ENCODE measurements at regions not wholly inside any gene's neighbourhood (a gene's known extent, or its start where the extent isn't known, plus 50 kb on each side); places are given as distances from the start of the nearest gene placed in this dataset.

DNA sequence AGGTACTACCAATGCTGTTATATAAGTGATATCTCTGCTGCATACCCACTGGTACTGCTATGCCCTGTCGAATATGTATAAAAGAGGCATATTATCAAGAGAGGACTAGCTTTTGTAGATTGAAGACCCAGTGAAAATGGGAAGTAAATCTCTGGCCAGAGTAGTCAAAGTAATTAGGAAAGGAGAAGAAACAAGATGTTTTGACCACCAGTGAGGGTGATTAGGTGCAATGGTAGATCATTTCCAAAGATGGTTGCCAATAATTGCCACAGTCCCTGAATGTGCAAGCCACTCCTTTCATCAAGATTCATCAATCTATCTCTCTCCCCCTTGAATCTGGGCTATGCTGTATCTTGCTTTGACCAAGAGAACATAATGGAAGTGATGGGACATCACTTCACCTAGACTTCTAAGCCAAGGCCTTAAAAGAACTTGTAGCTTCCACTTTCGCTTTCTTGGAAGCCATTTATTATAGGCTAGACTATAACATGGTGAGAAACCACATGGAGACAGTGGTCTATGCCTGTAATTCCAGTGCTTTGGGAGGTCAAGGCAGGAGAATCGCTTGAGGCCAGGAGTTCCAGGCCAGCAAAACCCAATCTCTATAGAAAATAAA, 52.6 kb upstream of the ST8SIA6 start:
- H3K36me3 ChIP-seq (ENCODE audit: control insufficient read depth in 1 of 2, insufficient read depth in 2 of 2, low read length in 2 of 2): no peaks in the 10 kb centered on the region
- no peaks in the 10 kb centered on the region for H4K20me1 ChIP-seq (ENCODE audit: insufficient read depth)
- no peak overlapping the region for H3K4me2 ChIP-seq (ENCODE audit: low read length)
- H3K4me3 ChIP-seq (replicated peaks in 1 of 2; ENCODE audit: low read depth in 1 of 2, low read length in 2 of 2): no peak overlapping the region
- BruUV-seq (replicated peaks): no TSS peak
- CTCF ChIA-PET: no interaction called here
- no peaks in the 10 kb centered on the region for H3K27me3 ChIP-seq (ENCODE audit: insufficient read depth, low read length)
- H2AFZ ChIP-seq (ENCODE audit: low read depth, low read length, poor library complexity, severe bottlenecking): peak overlapping the region; percentile 2
- DNase-seq (ENCODE audit: low read depth, low spot score) (no peak), ATAC-seq (no peak)
- intact Hi-C loops (cut with micrococcal nuclease): no loop called here
- H3K4me1 ChIP-seq (ENCODE audit: control insufficient read depth in 1 of 2, insufficient read depth in 2 of 2, low read length in 2 of 2): peaks cover 17 to 35% of the 10 kb centered on the region in 2 experiments
- POLR2A ChIA-PET: no interaction called here
- no peaks in the 10 kb centered on the region for H3K9me2 ChIP-seq (ENCODE audit: insufficient read depth)
- no peaks in the 10 kb centered on the region for H3K79me2 ChIP-seq (ENCODE audit: insufficient read depth, low read length)
- H3K27ac ChIP-seq (ENCODE audit: low read depth, low read length): no peak overlapping the region
- no peak for TF ChIP-seq POLR2AphosphoS5 (IDR thresholded peaks at IDR 0.05; ENCODE audit: low read depth, low read length)
- TF ChIP-seq YY1 (IDR thresholded peaks at IDR 0.05; ENCODE audit: extremely low read depth, insufficient replicate concordance, low read depth, low read length): no peak
- no peak for TF ChIP-seq POLR2A (IDR thresholded peaks at IDR 0.05; ENCODE audit: borderline replicate concordance, extremely low read depth, insufficient read depth, insufficient read length)
- TF ChIP-seq FOSL1 (IDR thresholded peaks at IDR 0.05; ENCODE audit: low read depth): no peak
- TF ChIP-seq, protein P1, sequence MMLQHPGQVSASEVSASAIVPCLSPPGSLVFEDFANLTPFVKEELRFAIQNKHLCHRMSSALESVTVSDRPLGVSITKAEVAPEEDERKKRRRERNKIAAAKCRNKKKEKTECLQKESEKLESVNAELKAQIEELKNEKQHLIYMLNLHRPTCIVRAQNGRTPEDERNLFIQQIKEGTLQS (IDR thresholded peaks at IDR 0.05): no peak
- no peak for TF ChIP-seq ZFX (IDR thresholded peaks at IDR 0.05)
- no peak for TF ChIP-seq ZNF274 (IDR thresholded peaks at IDR 0.05; ENCODE audit: low read depth, low read length)
- TF ChIP-seq, protein P2, sequence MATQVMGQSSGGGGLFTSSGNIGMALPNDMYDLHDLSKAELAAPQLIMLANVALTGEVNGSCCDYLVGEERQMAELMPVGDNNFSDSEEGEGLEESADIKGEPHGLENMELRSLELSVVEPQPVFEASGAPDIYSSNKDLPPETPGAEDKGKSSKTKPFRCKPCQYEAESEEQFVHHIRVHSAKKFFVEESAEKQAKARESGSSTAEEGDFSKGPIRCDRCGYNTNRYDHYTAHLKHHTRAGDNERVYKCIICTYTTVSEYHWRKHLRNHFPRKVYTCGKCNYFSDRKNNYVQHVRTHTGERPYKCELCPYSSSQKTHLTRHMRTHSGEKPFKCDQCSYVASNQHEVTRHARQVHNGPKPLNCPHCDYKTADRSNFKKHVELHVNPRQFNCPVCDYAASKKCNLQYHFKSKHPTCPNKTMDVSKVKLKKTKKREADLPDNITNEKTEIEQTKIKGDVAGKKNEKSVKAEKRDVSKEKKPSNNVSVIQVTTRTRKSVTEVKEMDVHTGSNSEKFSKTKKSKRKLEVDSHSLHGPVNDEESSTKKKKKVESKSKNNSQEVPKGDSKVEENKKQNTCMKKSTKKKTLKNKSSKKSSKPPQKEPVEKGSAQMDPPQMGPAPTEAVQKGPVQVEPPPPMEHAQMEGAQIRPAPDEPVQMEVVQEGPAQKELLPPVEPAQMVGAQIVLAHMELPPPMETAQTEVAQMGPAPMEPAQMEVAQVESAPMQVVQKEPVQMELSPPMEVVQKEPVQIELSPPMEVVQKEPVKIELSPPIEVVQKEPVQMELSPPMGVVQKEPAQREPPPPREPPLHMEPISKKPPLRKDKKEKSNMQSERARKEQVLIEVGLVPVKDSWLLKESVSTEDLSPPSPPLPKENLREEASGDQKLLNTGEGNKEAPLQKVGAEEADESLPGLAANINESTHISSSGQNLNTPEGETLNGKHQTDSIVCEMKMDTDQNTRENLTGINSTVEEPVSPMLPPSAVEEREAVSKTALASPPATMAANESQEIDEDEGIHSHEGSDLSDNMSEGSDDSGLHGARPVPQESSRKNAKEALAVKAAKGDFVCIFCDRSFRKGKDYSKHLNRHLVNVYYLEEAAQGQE (IDR thresholded peaks at IDR 0.05; ENCODE audit: low read depth): no peak
- TF ChIP-seq, protein P3, sequence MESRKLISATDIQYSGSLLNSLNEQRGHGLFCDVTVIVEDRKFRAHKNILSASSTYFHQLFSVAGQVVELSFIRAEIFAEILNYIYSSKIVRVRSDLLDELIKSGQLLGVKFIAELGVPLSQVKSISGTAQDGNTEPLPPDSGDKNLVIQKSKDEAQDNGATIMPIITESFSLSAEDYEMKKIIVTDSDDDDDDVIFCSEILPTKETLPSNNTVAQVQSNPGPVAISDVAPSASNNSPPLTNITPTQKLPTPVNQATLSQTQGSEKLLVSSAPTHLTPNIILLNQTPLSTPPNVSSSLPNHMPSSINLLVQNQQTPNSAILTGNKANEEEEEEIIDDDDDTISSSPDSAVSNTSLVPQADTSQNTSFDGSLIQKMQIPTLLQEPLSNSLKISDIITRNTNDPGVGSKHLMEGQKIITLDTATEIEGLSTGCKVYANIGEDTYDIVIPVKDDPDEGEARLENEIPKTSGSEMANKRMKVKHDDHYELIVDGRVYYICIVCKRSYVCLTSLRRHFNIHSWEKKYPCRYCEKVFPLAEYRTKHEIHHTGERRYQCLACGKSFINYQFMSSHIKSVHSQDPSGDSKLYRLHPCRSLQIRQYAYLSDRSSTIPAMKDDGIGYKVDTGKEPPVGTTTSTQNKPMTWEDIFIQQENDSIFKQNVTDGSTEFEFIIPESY (IDR thresholded peaks at IDR 0.05; ENCODE audit: extremely low read depth, insufficient replicate concordance, low read length): no peak
- TF ChIP-seq EZH2phosphoT487 (IDR thresholded peaks at IDR 0.05; ENCODE audit: borderline replicate concordance): no peak
- no peak for TF ChIP-seq CEBPB (IDR thresholded peaks at IDR 0.05; ENCODE audit: low read depth)
- no peaks in the 10 kb centered on the region for H3K9me3 ChIP-seq (ENCODE audit: control insufficient read depth in 1 of 2, insufficient read depth in 1 of 2, low read depth in 1 of 2, low read length in 2 of 2)
- H3K9ac ChIP-seq (ENCODE audit: low read length): no peak overlapping the region
- RAD21 ChIA-PET (ENCODE audit: low non-redundant PET in 1 of 2, low total read pairs in 2 of 2, uncharacterized antibody in 2 of 2, unreplicated experiment in 2 of 2): interaction anchor here in 1 of 2 experiments (0.5 kb wide), 1 partner anchor 32 kb away, joined by 4 read pairs; no protein-coding TSS in a partner anchor
